ENCODE measurements at regions not wholly inside any gene's neighbourhood (a gene's known extent, or its start where the extent isn't known, plus 50 kb on each side); places are given as distances from the start of the nearest gene placed in this dataset.

DNA sequence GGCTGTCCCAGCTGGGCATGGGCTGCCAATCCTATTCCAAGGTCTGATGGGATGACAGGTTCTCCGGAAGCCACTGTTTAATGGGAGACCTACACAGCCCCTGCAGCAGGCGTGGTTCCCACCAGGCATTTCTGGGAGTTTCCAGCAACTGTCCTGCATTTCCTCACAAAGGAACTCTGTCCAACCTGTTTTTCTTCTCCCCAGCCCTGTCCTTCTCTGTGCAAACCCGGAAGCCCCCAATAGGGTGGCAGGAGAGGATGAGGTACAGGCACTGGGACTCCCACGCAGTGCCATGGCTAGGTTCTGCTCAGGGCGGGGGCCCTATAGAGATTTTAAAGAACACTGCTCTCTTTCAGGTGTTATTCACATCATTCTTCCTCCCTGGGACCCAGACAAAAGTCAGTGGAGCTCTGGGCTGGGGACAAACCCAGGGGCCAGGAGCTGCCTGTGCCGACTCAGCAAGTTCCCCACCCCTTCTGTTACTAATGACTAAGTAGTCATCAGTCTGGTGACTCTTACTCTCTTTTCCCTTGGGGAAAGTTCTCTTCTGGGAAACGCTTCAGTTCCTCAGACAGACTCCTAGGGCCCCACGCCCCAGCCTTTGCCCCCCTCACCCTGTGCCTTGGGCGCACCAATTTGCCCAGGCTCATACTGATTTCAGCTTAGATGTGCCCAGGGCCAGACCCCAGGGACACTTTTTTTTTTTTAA is 97.7 kb downstream of the CD47 start:
- no peak for DNase-seq

DNA sequence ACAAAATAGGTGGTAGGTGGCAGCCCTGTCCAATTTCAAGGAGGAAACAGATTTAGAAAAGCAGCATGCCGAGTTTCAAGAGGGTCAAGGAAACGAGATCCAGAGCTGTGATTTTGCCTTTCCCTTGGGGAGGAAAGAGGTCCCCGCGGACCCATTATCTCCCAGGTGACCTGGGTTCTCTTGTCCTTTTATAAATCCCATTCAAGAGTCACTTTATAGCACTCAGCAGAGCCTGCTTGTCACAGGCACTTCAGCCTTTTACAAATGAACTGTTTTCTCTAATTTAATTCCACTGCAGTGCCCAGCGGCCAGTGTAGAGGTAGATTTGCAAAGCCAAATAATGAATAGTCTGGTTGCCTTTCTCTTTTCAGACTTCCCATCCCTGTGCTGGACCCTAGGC is 99.9 kb downstream of the CD47 start:
- DNase-seq, result no peak

DNA sequence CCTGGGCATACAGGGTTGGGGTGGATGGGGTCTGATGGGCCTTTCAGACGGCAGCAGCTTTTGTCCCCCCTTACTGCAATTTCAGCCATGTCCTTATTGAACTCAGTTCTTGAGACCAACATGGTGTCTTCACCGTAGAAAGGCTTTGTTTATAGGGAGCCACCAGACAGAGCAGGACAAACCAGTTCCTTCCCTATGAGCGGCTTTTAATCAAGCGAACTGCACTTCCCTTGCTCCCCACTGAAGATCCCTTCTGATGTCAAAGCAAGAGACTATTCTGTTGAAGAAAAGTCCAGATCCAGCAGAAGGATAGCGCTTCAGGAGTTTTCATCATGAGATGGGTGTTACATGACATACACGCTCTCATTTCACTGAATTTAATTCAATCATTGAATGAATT is 100.4 kb downstream of the CD47 start:
- no peak for DNase-seq

DNA sequence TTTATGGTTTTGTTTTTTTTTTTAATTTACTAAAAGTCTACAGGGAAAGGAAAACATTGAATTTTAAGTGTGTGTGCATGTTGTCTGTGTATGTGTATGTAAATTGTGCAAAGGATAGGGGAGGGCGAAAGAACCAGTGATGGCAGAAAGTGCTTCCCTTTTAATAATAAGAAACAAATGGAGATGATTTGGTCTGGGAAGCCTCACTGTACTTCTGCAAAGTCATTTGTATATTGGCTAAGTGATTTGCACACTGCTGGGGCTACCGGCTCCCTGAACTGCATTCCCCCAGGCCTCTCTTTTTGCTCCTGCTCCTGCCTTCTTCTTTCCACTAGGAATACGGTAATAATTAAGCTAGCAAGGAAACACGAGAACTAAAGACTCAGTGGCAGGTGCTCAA is 101.2 kb downstream of the CD47 start:
- no peak for DNase-seq

DNA sequence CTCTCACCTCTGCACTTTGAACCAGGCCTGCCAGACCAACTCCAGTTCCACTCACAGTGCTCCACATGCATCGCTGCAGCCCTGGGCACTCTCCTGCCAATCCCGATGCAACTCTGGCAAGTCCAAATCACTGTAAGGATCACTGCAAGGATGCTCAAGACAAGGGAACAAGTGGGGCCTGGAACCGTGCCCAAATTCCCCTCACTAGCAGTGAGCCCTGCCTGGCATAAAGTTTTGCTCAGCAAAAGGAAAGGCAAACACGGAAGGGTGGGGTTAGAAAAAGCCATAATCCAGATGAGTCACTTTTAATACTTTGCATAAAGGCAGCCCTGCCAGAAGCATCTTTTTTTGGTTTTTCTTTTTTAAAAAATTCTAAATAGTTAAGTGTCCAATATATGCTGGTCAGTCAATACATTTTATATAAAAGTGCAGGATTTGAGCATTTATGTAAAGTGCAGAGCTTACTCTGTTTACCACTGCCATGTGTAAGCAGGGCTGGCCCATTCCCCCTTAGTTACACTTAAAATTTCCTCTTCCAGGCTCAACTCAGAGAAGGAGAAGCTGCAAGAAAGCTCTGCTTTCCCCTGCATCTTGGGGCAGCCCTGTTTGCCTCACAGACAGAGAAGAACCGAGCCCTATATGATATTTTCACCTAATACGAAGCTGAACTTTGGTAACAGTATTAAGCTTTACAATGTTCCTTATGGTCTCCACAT is 102.2 kb downstream of the CD47 start:
- no peak for DNase-seq

DNA sequence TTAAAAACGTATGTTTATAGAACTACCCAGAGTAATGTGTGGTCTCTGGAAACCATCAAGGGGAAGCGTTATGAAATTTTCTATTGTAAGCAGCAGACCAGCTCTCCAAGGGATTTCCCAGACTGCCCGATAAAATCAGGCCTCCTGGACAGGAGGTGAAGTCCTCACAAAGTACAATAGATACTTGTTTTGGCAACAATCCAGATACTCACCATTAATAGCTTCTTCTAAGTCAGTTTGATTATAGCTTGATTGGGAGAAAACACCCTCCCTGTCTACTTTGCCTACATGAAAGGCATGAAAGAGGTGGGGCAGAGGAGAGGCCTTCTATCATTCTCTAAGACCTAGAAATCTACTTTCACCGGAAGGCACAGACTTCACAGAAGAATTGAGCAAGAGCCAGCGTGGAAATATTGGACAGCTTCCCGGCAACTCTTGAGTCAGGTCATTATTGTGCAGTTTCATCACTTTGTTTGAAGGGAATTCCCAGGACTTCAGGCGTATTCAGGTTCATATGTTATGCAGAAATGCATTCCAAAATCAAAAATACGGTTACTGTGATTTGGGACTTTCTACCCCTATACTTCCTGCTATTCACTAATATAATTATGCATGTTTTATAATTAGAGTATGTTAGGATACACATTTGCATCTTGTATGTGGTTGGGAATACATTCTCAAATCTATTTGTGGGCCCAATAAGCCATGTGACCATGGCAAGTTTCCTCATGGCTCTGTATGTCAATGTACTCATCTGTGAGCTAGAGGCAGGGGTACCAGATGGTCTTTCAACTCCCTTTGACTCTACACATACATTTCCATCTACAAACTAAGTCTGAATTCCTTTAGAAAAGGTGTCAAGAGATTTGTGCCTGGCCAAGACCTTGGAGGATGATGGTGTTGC is 103.5 kb downstream of the CD47 start:
- peak; percentile 71 for DNase-seq

DNA sequence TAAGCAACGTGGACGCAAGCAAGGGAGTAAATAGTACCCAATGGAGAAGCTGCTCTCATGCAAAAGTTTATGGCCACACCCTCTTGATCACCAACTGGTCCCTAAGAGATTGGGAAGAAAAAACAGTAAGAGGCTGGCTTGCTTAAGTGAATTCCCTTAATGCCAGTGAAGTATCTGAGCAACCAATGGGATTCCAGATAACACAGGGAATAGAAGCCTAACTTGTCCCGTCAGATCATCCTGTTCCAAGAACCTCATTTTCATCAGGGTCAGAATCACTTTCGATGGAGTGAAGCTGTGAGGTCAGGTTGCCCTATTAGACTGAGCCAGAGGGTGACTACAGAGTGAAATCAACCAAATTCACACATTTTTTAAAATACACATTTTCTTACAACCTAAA is 104.3 kb downstream of the CD47 start:
- no peak for DNase-seq

DNA sequence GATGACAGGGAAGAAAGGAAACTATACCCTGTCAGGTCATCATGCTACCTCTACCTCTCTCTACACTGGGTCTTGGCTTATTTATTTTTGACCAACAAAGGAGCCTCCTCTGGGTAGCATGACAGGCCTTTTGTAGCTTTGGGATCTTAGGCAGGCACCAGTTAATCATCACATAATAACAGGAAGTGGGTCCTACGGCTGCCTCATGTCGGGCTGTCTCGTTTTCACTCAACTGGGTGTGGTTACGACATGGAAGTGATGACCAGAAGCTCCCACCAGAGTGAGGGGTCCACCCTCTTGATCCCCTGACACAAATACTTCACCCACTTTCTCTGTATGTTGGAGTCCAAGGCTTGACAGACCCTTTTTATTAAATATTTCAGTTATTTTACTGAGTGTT is 105.3 kb downstream of the CD47 start:
- DNase-seq, result no peak

DNA sequence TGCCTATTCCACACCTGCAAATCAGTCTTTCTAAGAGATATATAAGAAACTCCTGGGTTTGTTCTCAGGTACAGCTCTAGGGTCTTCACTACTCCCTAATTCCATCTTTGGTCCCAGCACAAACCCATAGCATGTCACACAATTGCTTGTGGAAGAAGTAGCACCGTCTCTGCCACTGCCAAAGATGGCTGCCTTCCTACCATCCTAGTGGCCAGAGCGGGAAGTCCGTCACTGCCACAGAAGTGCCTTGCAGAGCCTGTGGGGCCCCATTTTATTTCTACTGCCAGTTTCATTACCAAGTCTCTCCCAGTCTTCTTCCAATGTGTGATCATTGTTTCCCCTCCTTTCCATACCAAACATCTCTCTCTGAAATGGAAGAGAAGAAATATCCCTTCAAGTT is 107.6 kb downstream of the CD47 start:
- no peak for DNase-seq

DNA sequence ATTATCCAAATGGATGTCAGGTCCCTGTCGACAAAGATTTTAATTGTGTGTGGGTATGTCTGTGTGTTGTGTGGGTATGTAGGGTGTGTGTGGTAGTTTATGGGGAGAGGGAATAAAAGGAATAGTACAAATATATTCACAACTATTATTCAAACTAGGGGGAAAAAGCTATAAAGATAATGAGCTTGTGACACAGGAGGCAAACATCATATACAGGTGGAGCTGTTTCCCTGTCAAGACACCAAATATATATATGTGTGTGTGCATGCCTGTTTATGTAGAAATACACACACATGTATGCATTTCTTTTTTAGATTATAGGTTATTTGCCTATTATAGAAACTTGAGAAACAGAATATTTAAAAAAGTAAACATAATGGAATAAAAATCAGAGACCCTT is 108.7 kb downstream of the CD47 start:
- DNase-seq, result no peak

DNA sequence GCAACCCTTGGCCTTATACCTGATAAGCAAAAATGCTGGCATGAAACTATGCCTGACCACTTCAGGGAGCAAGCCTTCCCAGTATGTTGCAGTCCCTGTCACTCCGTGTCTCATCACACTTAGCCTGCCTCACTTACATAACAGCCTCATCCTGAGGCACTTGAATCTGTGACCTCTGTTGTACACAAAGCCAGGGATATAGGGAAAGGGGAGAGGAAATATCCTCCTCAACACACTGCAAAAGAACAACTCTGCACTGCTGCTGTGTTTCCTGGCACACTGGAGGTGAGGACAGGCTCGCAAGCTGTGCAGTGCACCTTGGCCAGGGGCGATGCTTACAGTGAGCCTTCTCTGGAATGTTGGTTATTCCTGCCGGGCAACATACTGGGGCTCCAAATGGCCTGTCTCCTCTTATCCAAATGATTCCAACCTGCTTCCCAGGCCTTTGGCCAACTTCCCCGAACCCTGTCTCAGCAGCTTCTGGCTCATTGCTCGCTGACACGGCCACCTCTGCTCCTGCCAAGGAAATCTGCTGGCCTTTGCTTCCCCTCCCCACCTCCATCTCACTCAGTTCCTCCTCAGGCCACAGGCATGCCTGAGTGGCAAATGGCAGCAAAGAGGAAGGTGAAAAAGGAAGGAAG is 109.2 kb downstream of the CD47 start:
- DNase-seq, result no peak

DNA sequence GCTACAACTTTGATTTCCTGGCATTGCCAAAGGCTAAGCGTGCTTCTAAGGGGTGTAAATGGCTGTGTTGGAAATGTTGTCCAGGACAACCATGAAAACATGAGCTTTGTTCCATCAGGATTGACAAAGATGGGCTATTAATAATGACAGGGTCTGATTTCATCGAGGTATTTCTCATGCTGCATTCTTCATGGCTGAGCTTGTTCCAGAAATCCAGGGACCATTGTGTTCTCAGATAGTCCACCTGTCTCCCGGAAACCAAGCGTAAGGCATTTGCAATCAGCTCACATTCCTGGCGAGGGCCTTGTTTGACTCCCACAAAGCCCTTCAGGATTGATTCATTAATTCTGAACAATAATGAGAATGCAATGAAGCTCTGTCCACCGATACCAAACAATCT is 111.3 kb downstream of the CD47 start:
- no peak for DNase-seq

DNA sequence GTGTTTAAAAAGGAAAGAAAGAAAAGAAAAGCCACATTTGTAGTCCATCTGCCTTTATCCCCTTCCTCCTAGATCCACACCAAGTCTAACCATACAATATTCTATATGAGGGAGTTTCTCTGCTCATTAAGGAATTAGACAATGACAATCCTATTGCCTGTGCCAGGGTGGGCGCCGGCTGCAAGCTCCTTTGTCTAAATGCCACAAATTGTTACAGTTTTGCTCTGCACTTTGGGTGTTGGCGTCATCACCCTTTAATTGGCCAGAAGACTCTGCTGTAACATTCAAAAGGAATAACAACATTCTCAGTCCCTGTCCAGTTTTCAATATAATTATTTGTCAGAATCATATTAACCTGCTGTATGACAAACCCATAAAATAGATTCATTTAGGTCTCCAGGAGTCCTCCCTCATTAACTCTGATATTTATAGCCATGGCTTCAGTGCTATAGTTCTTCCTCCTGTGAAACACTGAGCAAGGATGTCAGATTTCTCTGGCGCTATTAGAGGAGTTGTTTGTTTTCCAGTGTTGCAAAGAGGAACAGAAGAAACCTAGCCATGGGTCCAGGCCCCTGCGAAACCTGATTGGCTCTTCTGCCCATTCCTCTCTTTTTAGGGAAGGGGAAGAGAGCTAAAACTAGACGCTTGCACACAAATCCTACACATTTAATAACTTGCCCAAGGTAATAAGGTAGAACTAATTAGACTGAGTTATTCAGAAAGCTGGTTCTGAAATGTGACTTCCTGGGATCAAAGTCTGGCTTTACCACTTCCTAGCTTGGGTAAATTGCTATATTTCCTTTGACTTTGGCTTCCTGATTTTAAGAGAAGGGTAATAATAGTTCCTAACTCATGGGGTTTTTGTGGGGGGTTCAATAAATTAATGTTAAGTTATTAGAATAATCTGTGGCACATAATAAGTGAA is 112.4 kb downstream of the CD47 start:
- DNase-seq, result no peak

DNA sequence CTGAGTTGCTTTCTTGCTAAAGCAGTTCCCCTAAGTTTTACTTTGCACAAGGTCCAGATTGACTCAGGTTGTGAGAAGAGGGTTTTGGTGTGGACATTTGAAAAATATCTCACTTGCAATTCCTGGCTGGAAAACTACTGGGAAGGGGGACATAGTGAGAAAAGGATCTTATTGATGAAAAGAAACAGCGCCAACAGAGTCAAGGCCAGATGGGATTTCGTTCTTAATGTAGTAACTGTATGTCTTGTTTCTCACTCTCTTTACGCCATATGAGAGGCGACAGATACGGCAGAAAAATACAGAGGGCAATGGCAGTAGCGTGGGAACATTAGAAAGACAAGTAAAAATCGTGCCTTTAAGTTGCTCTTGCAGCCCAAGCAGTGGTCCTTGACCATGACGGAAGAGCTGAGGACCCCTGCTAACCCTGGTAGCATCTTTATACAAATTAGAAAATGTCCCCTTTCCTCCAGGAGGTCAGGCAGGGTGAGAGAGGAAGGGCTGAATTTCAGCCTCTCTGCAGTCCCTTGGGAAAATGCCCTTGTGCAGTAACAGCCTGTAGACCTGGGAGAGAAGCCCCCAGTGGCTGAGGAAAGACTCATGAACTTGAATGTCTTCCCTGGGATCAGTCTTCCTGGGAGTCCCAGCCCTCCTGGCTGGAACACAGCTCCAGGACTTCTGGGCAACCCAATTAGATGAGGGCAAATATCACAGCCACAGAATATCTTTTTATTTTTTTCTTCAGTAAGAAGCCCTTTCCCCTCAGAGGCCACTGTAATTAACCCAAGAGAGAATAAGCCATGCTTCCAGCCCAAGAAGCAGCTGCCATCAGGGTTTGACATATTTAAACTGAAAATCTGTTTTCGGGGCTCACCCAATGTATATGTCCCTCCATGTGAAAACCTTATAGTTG is 113.4 kb downstream of the CD47 start:
- no peak for DNase-seq

DNA sequence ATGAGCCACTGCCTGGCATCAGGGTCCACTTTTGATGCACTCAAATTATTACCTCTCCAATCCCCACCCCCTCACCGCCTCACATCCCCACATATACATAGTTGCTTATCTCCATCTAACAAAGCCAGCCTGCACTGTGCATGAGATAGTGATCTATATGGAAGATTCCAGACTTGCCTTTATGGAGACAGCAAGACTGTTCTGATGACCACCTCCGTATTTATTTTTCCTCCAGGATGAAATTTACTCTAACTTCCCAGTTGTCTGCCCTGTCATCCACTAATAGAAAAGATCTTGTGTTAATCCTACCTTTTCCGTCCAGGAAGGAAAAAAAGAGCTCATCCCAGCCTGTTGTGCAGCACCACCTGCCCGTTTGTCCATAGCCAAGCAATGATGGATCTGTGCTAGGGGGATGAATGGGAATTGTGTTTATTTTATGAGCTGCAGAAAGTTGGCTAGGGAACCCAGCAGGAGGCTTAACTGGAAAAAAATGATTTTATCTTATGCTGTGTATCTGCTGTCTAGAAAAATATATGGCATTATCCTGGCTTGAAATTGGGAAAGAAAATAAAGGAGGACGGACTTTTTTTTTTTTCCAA is 114.5 kb downstream of the CD47 start:
- no peak for DNase-seq

DNA sequence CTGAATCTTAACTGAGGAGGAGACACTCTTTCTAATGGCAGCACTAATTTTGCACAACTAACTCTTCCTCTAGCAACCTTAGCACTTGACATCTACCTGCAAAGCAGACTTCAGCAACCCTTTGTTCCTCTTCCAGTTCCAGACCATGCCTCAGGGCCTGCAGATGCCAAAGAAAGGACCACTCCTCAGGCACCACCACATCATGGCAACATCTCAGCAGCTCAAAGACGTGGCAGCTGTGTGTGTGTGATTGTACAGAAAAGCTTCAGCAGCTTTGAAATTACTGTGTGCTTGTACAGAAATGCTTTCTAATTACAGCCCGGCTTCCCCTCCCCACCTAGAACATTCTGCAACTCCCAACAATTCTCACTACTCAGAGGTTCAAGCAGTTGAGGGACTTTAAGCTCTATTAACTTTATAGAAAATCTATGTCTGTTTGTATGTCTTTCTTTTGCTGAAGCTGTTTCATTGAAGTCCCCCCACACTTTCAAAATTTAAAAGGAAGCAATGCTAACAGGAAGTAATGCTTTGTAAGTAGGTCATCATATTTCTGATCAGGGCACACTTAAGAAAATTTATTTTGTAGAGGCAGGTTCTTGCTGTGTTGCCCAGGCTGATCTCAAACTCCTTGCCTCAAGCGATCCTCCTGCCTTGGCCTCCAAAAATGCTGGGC is 115.2 kb downstream of the CD47 start:
- no peak for DNase-seq

DNA sequence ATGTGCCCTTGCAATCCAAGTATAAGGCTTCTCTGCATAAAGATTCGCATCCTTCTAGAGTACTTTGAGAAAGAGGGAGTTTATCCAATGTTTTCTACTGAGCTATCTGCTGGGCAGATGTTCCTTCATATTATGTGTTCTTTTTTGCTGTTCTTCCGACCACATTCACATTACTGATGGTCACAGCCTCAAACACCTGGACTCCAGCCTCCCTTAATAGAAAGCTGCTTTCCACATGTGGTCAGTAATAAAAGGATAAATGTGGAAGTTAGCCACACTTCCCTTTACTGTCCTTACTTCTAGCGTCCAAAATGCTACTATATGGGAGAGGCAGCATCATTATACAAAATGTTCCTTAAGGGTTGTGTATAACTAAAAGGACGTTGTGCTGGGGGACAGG is 116.9 kb downstream of the CD47 start:
- DNase-seq, result no peak

DNA sequence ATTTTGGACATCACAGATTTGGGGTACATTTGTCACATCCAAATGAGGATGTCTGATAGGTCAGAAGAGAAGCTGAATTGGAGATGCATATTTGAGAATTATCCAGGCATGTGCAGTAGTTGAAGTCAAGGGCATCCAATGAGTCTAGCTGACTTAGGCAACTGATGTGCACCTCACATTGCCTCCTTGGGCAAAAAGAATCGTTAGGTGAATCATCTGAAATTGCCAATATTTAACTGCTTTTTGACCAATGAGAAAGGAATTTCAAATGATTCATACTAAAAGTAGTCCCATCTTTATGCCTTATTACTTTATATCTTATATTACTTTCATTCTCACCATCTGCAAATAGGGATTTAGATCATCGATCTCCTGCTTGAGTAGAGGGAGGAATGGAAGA is 117.7 kb downstream of the CD47 start:
- DNase-seq, result no peak

DNA sequence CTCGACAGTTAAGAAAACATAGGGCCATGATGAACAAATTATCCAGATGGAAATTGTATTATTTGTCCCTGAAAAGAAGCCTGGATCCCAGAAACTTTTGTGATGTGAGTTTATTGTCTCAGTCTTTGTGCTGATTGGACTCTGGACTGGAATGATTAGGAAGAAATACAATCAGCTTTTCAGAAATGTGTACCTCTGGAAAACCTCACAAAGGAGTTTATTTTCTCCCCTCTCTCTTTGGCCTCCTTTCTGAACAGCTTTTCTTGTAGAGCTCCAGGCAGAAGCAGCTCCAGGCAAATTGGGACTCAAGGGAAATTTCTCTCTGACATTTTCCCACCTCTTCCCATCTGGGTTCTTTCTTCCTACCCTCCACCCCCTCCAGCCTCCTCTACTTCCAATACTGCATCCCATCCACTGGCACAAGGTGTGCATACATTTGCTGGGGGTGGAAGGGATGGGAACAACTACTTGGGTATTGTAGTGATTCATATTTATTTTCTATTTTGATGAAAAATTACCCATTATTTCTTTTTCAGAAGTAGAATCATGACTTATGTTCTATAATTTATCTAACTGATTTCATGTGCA is 119.7 kb downstream of the CD47 start:
- DNase-seq, result no peak

All from COR-L47 (cell line).